Stimulated activated memory B cell treated with anti-CD40 and anti-IgM and Interleukin-4, amounts not matched to agents 10 μg/mL and 1 μg/mL and 100 μg/mL, for 72 hours (primary cell): ENCODE measurements at regions not wholly inside any gene's neighbourhood (a gene's known extent, or its start where the extent isn't known, plus 50 kb on each side); places are given as distances from the start of the nearest gene placed in this dataset.

Source experiments
- ATAC-seq: fragments of 150-1000 bp; cut with Tn5 transposase; 2 replicates; pipeline ENCODE4 v1.10.0; 2021
- H3K27ac Mint-ChIP-seq: one replicate; pipeline ENCODE4 v1.8.0; 2022; ENCODE audit warnings: mild to moderate bottlenecking, mixed read lengths
- H3K27me3 Mint-ChIP-seq: one replicate; pipeline ENCODE4 v1.8.0; 2022; ENCODE audit warnings: mixed read lengths
- H3K36me3 Mint-ChIP-seq: one replicate; pipeline ENCODE4 v1.8.0; 2022; ENCODE audit warnings: mixed read lengths
- H3K4me1 Mint-ChIP-seq: one replicate; pipeline ENCODE4 v1.8.0; 2022; ENCODE audit warnings: mixed read lengths
- H3K4me3 Mint-ChIP-seq: one replicate; pipeline ENCODE4 v1.8.0; 2022; ENCODE audit warnings: mild to moderate bottlenecking, moderate library complexity, mixed read lengths
- H3K9me3 Mint-ChIP-seq: one replicate; pipeline ENCODE4 v1.8.0; 2022; ENCODE audit warnings: mixed read lengths

- H3K4me3 Mint-ChIP-seq = no peak overlapping the region
- H3K36me3 Mint-ChIP-seq = no peaks in the 10 kb centered on the region
- no peaks in the 10 kb centered on the region for H3K27me3 Mint-ChIP-seq
- H3K4me1 Mint-ChIP-seq = no peaks in the 10 kb centered on the region
- H3K9me3 Mint-ChIP-seq = no peaks in the 10 kb centered on the region
- ATAC-seq = peak; percentile 64
- H3K27ac Mint-ChIP-seq = no peak overlapping the region
These were observed 243.0 kb downstream of the RPRM start for GRCh38 chr2:153235516-153235915.

- no peaks in the 10 kb centered on the region for H3K9me3 Mint-ChIP-seq
- H3K4me1 Mint-ChIP-seq = no peaks in the 10 kb centered on the region
- H3K36me3 Mint-ChIP-seq = no peaks in the 10 kb centered on the region
- no peak overlapping the region for H3K27ac Mint-ChIP-seq
- no peak for ATAC-seq
- no peaks in the 10 kb centered on the region for H3K27me3 Mint-ChIP-seq
- no peak overlapping the region for H3K4me3 Mint-ChIP-seq
These were observed 246.1 kb downstream of the RPRM start for GRCh38 chr2:153232464-153232863.

GRCh38 chr2:153230977-153231376 lies 247.6 kb downstream of the RPRM start:
- Mint-ChIP-seq H3K27ac (no peak overlapping the region), H3K9me3 (peaks cover 2% of the 10 kb centered on the region), H3K4me1 (no peaks in the 10 kb centered on the region), H3K4me3 (no peak overlapping the region), H3K36me3 (no peaks in the 10 kb centered on the region), H3K27me3 (no peaks in the 10 kb centered on the region)
- ATAC-seq = no peak

- H3K27ac Mint-ChIP-seq = no peak overlapping the region
- peaks cover 5% of the 10 kb centered on the region for H3K9me3 Mint-ChIP-seq
- no peak overlapping the region for H3K4me3 Mint-ChIP-seq
- no peak for ATAC-seq
- no peaks in the 10 kb centered on the region for H3K4me1 Mint-ChIP-seq
- no peaks in the 10 kb centered on the region for H3K36me3 Mint-ChIP-seq
- H3K27me3 Mint-ChIP-seq = no peaks in the 10 kb centered on the region
These were observed 249.7 kb downstream of the RPRM start for GRCh38 chr2:153228904-153229303.

- Mint-ChIP-seq H3K4me3 (no peak overlapping the region), H3K27ac (no peak overlapping the region), H3K9me3 (peaks cover 5% of the 10 kb centered on the region), H3K27me3 (no peaks in the 10 kb centered on the region), H3K4me1 (no peaks in the 10 kb centered on the region), H3K36me3 (no peaks in the 10 kb centered on the region)
- ATAC-seq = no peak
These were observed 250.6 kb downstream of the RPRM start for GRCh38 chr2:153227981-153228380.

GRCh38 chr2:153222231-153223165 lies 256.1 kb downstream of the RPRM start:
- peaks cover 5% of the 10 kb centered on the region for H3K9me3 Mint-ChIP-seq
- no peak overlapping the region for H3K4me3 Mint-ChIP-seq
- no peaks in the 10 kb centered on the region for H3K36me3 Mint-ChIP-seq
- no peaks in the 10 kb centered on the region for H3K4me1 Mint-ChIP-seq
- H3K27ac Mint-ChIP-seq = no peak overlapping the region
- H3K27me3 Mint-ChIP-seq = no peaks in the 10 kb centered on the region
- no peak for ATAC-seq

- H3K4me3 Mint-ChIP-seq = no peak overlapping the region
- no peaks in the 10 kb centered on the region for H3K36me3 Mint-ChIP-seq
- H3K27ac Mint-ChIP-seq = no peak overlapping the region
- ATAC-seq = no peak
- no peaks in the 10 kb centered on the region for H3K4me1 Mint-ChIP-seq
- H3K9me3 Mint-ChIP-seq = peaks cover 3% of the 10 kb centered on the region
- no peaks in the 10 kb centered on the region for H3K27me3 Mint-ChIP-seq
These were observed 257.1 kb downstream of the RPRM start for GRCh38 chr2:153221506-153221905.

- no peaks in the 10 kb centered on the region for H3K4me1 Mint-ChIP-seq
- H3K36me3 Mint-ChIP-seq = no peaks in the 10 kb centered on the region
- ATAC-seq = no peak
- H3K27ac Mint-ChIP-seq = no peak overlapping the region
- H3K9me3 Mint-ChIP-seq = peaks cover 3% of the 10 kb centered on the region
- H3K27me3 Mint-ChIP-seq = no peaks in the 10 kb centered on the region
- no peak overlapping the region for H3K4me3 Mint-ChIP-seq
These were observed 257.5 kb downstream of the RPRM start for GRCh38 chr2:153221087-153221486.

GRCh38 chr2:153218851-153219250 lies 259.7 kb downstream of the RPRM start:
- no peak for ATAC-seq
- H3K27me3 Mint-ChIP-seq = no peaks in the 10 kb centered on the region

GRCh38 chr2:153214337-153214736 lies 264.2 kb downstream of the RPRM start:
- H3K4me1 Mint-ChIP-seq = no peaks in the 10 kb centered on the region
- H3K4me3 Mint-ChIP-seq = no peak overlapping the region
- no peaks in the 10 kb centered on the region for H3K27me3 Mint-ChIP-seq
- H3K27ac Mint-ChIP-seq = no peak overlapping the region
- ATAC-seq = no peak
- H3K36me3 Mint-ChIP-seq = no peaks in the 10 kb centered on the region
- H3K9me3 Mint-ChIP-seq = no peaks in the 10 kb centered on the region

More at GRCh38 chr2:153218851-153219250, 259.7 kb downstream of the RPRM start:
- H3K4me1 Mint-ChIP-seq = no peaks in the 10 kb centered on the region
- H3K4me3 Mint-ChIP-seq = no peak overlapping the region
- H3K27ac Mint-ChIP-seq = no peak overlapping the region
- H3K36me3 Mint-ChIP-seq = no peaks in the 10 kb centered on the region
- no peaks in the 10 kb centered on the region for H3K9me3 Mint-ChIP-seq

GRCh38 chr2:153213022-153213421 lies 265.5 kb downstream of the RPRM start:
- ATAC-seq = no peak
- Mint-ChIP-seq H3K27me3 (no peaks in the 10 kb centered on the region), H3K9me3 (no peaks in the 10 kb centered on the region), H3K4me3 (no peak overlapping the region), H3K27ac (no peak overlapping the region), H3K4me1 (no peaks in the 10 kb centered on the region), H3K36me3 (no peaks in the 10 kb centered on the region)

GRCh38 chr2:153197402-153198386 lies 280.9 kb downstream of the RPRM start:
- ATAC-seq = no peak
- no peak overlapping the region for H3K27ac Mint-ChIP-seq
- H3K4me3 Mint-ChIP-seq = no peak overlapping the region
- no peaks in the 10 kb centered on the region for H3K4me1 Mint-ChIP-seq
- H3K27me3 Mint-ChIP-seq = no peaks in the 10 kb centered on the region
- peaks cover 16% of the 10 kb centered on the region for H3K9me3 Mint-ChIP-seq
- no peaks in the 10 kb centered on the region for H3K36me3 Mint-ChIP-seq

- no peak overlapping the region for H3K4me3 Mint-ChIP-seq
- no peaks in the 10 kb centered on the region for H3K4me1 Mint-ChIP-seq
- ATAC-seq = peak; percentile 29
- no peaks in the 10 kb centered on the region for H3K27me3 Mint-ChIP-seq
- peaks cover 17% of the 10 kb centered on the region for H3K9me3 Mint-ChIP-seq
- no peaks in the 10 kb centered on the region for H3K36me3 Mint-ChIP-seq
- H3K27ac Mint-ChIP-seq = no peak overlapping the region
These were observed 282.0 kb downstream of the RPRM start for GRCh38 chr2:153196378-153197058.

- no peak for ATAC-seq
These were observed 283.2 kb downstream of the RPRM start for GRCh38 chr2:153195342-153195741.

More at GRCh38 chr2:153195342-153195741, 283.2 kb downstream of the RPRM start:
- Mint-ChIP-seq H3K9me3 (peaks cover 17% of the 10 kb centered on the region), H3K4me3 (no peak overlapping the region), H3K36me3 (no peaks in the 10 kb centered on the region), H3K27me3 (no peaks in the 10 kb centered on the region), H3K4me1 (no peaks in the 10 kb centered on the region), H3K27ac (no peak overlapping the region)
